ENCODE measurements at regions not wholly inside any gene's neighbourhood (a gene's known extent, or its start where the extent isn't known, plus 50 kb on each side); places are given as distances from the start of the nearest gene placed in this dataset.

DNA sequence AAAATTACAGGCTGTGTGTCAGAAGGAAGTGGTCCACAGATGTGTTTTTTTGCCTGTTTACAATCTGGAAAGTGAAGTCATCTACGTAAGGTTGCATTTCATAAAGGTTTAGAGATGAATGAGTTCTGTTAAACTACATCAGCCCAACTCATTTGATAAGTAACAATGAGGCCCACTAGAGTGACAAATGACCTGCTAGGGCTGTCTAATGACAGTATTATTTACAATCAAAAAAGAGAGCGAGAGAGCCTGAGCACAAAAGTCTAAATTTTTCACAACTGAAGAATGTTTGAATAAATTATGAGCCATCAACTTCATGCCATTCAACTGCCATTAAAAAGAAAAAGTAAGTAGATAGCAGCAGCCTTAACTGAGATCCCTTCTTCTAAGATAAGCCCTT, 135.7 kb upstream of the TBL1XR1 start:
- TF ChIP-seq, protein P1, sequence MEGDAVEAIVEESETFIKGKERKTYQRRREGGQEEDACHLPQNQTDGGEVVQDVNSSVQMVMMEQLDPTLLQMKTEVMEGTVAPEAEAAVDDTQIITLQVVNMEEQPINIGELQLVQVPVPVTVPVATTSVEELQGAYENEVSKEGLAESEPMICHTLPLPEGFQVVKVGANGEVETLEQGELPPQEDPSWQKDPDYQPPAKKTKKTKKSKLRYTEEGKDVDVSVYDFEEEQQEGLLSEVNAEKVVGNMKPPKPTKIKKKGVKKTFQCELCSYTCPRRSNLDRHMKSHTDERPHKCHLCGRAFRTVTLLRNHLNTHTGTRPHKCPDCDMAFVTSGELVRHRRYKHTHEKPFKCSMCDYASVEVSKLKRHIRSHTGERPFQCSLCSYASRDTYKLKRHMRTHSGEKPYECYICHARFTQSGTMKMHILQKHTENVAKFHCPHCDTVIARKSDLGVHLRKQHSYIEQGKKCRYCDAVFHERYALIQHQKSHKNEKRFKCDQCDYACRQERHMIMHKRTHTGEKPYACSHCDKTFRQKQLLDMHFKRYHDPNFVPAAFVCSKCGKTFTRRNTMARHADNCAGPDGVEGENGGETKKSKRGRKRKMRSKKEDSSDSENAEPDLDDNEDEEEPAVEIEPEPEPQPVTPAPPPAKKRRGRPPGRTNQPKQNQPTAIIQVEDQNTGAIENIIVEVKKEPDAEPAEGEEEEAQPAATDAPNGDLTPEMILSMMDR (conservative IDR thresholded peaks at IDR 0.05 in 1 of 2, IDR thresholded peaks at IDR 0.05 in 1 of 2; ENCODE audit: extremely low read depth in 1 of 2, insufficient read depth in 1 of 2, low read depth in 1 of 2, low read length in 2 of 2), result no peak
- TF ChIP-seq EZH2 (IDR thresholded peaks at IDR 0.05; ENCODE audit: borderline replicate concordance, low read length), result no peak

Data from mammary epithelial cell (primary cell).